HCT116 (cell line): ENCODE measurements at regions not wholly inside any gene's neighbourhood (a gene's known extent, or its start where the extent isn't known, plus 50 kb on each side); places are given as distances from the start of the nearest gene placed in this dataset.

Source experiments
- ELF1 ChIP-seq: IDR thresholded peaks from 2 replicates; pipeline ENCODE4 v1.6.1; 2012; ENCODE audit warnings: low read depth, borderline replicate concordance
- POLR2A ChIP-seq: IDR thresholded peaks from 2 replicates; pipeline ENCODE4 v1.7.0; 2011; ENCODE audit warnings: borderline replicate concordance; ENCODE audit not compliant: insufficient read depth, insufficient read length; ENCODE audit errors: extremely low read depth
- POLR2AphosphoS5 ChIP-seq: IDR thresholded peaks from 2 replicates; pipeline ENCODE4 v1.6.1; 2011; ENCODE audit warnings: mild to moderate bottlenecking, low read depth, low read length, moderate library complexity
- SIN3A ChIP-seq: IDR thresholded peaks from 2 replicates; pipeline ENCODE4 v1.6.1; 2012; ENCODE audit warnings: low read depth
- TF ChIP-seq, protein P1 (sequence below), 3 experiments: fragments of 200-600 bp in 1 of 3; sonication (generic) in 1 of 3; IDR thresholded peaks in 2 of 3; conservative IDR thresholded peaks in 1 of 3; 2 replicates each; pipeline ENCODE4 v1.5.1; 2012 to 2017; ENCODE audit warnings: low read depth in 2 of 3, low read length in 2 of 3, antibody characterized with exemption in 1 of 3, borderline replicate concordance in 1 of 3, control low read depth in 1 of 3, mild to moderate bottlenecking in 1 of 3, mixed read lengths in 1 of 3, mixed run types in 1 of 3, moderate library complexity in 1 of 3; ENCODE audit not compliant: insufficient read depth in 1 of 3
- TF ChIP-seq, protein P2 (sequence below): IDR thresholded peaks from 2 replicates; pipeline ENCODE4 v1.6.1; 2012
- TF ChIP-seq, protein P3 (sequence below): IDR thresholded peaks from 2 replicates; pipeline ENCODE4 v1.6.1; 2012; ENCODE audit warnings: low read depth

DNA sequence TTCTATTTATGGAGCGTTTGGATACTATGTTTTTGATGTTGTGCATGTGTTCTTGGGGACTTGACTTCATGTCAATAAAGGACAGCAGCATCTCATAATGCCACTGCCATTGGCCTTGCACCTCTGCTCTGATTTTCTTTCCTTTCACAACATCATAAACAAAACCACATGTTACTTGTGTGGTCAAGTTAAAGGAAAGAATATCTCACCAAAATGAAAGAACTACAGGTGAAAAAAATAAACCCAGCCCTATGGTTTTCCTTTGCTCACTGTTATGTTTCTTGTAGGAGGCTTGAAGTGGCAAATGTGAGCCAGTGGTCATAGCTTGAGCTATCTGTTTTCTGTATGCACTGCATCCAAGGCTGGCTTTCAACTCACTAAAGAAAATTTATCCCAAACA, 240.4 kb downstream of the KCNRG start:
- TF ChIP-seq POLR2A (no peak), SIN3A (no peak), POLR2AphosphoS5 (no peak), ELF1 (no peak)
- TF ChIP-seq, protein P1, sequence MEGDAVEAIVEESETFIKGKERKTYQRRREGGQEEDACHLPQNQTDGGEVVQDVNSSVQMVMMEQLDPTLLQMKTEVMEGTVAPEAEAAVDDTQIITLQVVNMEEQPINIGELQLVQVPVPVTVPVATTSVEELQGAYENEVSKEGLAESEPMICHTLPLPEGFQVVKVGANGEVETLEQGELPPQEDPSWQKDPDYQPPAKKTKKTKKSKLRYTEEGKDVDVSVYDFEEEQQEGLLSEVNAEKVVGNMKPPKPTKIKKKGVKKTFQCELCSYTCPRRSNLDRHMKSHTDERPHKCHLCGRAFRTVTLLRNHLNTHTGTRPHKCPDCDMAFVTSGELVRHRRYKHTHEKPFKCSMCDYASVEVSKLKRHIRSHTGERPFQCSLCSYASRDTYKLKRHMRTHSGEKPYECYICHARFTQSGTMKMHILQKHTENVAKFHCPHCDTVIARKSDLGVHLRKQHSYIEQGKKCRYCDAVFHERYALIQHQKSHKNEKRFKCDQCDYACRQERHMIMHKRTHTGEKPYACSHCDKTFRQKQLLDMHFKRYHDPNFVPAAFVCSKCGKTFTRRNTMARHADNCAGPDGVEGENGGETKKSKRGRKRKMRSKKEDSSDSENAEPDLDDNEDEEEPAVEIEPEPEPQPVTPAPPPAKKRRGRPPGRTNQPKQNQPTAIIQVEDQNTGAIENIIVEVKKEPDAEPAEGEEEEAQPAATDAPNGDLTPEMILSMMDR (IDR thresholded peaks at IDR 0.05 in 2 of 3, conservative IDR thresholded peaks at IDR 0.05 in 1 of 3; ENCODE audit: borderline replicate concordance in 1 of 3, insufficient read depth in 1 of 3, low read depth in 2 of 3, low read length in 2 of 3) = no peak
- TF ChIP-seq, protein P2, sequence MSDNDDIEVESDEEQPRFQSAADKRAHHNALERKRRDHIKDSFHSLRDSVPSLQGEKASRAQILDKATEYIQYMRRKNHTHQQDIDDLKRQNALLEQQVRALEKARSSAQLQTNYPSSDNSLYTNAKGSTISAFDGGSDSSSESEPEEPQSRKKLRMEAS = no peak
- TF ChIP-seq, protein P3, sequence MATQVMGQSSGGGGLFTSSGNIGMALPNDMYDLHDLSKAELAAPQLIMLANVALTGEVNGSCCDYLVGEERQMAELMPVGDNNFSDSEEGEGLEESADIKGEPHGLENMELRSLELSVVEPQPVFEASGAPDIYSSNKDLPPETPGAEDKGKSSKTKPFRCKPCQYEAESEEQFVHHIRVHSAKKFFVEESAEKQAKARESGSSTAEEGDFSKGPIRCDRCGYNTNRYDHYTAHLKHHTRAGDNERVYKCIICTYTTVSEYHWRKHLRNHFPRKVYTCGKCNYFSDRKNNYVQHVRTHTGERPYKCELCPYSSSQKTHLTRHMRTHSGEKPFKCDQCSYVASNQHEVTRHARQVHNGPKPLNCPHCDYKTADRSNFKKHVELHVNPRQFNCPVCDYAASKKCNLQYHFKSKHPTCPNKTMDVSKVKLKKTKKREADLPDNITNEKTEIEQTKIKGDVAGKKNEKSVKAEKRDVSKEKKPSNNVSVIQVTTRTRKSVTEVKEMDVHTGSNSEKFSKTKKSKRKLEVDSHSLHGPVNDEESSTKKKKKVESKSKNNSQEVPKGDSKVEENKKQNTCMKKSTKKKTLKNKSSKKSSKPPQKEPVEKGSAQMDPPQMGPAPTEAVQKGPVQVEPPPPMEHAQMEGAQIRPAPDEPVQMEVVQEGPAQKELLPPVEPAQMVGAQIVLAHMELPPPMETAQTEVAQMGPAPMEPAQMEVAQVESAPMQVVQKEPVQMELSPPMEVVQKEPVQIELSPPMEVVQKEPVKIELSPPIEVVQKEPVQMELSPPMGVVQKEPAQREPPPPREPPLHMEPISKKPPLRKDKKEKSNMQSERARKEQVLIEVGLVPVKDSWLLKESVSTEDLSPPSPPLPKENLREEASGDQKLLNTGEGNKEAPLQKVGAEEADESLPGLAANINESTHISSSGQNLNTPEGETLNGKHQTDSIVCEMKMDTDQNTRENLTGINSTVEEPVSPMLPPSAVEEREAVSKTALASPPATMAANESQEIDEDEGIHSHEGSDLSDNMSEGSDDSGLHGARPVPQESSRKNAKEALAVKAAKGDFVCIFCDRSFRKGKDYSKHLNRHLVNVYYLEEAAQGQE = no peak
